ENCODE measurements at regions not wholly inside any gene's neighbourhood (a gene's known extent, or its start where the extent isn't known, plus 50 kb on each side); places are given as distances from the start of the nearest gene placed in this dataset.

- DNase-seq = no peak
- Histone ChIP-seq H4K91ac (ENCODE audit: low read depth, low read length) (no peak overlapping the region), H2BK120ac (ENCODE audit: insufficient read depth, low read length, poor library complexity) (no peak overlapping the region), H4K12ac (ENCODE audit: low read depth, low read length) (no peak overlapping the region), H3K9me3 (ENCODE audit: insufficient read depth, low read depth, low read length) (no peaks in the 10 kb centered on the region), H3K23ac (ENCODE audit: low read length) (no peak overlapping the region), H2AK5ac (ENCODE audit: low read length) (no peak overlapping the region), H3K27me3 (ENCODE audit: insufficient read depth, low read length) (no peaks in the 10 kb centered on the region), H4K8ac (ENCODE audit: low read depth, low read length) (no peak overlapping the region), H3K79me1 (ENCODE audit: low read length) (no peaks in the 10 kb centered on the region), H3K14ac (ENCODE audit: low read length) (no peak overlapping the region), H2BK12ac (ENCODE audit: low read length) (no peak overlapping the region), H2BK5ac (ENCODE audit: low read depth, low read length, poor library complexity) (no peak overlapping the region), H2AFZ (ENCODE audit: insufficient read depth, low read length, poor library complexity) (no peak overlapping the region), H3K4ac (ENCODE audit: low read depth, low read length) (no peak overlapping the region), H3K36me3 (ENCODE audit: control insufficient read depth in 1 of 2, insufficient read depth in 2 of 2, low read length in 2 of 2) (no peaks in the 10 kb centered on the region), H3K9ac (ENCODE audit: low read length) (no peak overlapping the region), H3K4me3 (ENCODE audit: low read depth, low read length) (no peak overlapping the region), H3K4me2 (ENCODE audit: low read length) (no peak overlapping the region), H3K79me2 (ENCODE audit: control insufficient read depth, insufficient read depth, low read length, poor library complexity) (no peaks in the 10 kb centered on the region), H3K27ac (ENCODE audit: low read depth, low read length) (no peak overlapping the region), H3K4me1 (ENCODE audit: control insufficient read depth in 1 of 2, insufficient read depth in 2 of 2, low read length in 2 of 2) (no peaks in the 10 kb centered on the region), H3K18ac (ENCODE audit: low read length) (no peak overlapping the region)
- WGBS (ENCODE audit: extremely low coverage, insufficient coverage, insufficient read length) = no CpG with 5 or more reads among the region's 6 CpGs
Measured at GRCh38 chr20:58127701-58128111, 100.7 kb downstream of the ANKRD60 start.

GRCh38 chr20:58125726-58126125, 102.7 kb downstream of the ANKRD60 start:
- Histone ChIP-seq H3K79me1 (ENCODE audit: low read length) (no peaks in the 10 kb centered on the region), H2AFZ (ENCODE audit: insufficient read depth, low read length, poor library complexity) (no peak overlapping the region), H3K4me1 (ENCODE audit: control insufficient read depth in 1 of 2, insufficient read depth in 2 of 2, low read length in 2 of 2) (no peaks in the 10 kb centered on the region), H4K91ac (ENCODE audit: low read depth, low read length) (no peak overlapping the region), H2AK5ac (ENCODE audit: low read length) (no peak overlapping the region), H3K18ac (ENCODE audit: low read length) (no peak overlapping the region), H2BK120ac (ENCODE audit: insufficient read depth, low read length, poor library complexity) (no peak overlapping the region), H3K27me3 (ENCODE audit: insufficient read depth, low read length) (no peaks in the 10 kb centered on the region), H3K4me3 (ENCODE audit: low read depth, low read length) (no peak overlapping the region), H3K14ac (ENCODE audit: low read length) (no peak overlapping the region), H3K79me2 (ENCODE audit: control insufficient read depth, insufficient read depth, low read length, poor library complexity) (no peaks in the 10 kb centered on the region), H2BK12ac (ENCODE audit: low read length) (no peak overlapping the region), H3K9ac (ENCODE audit: low read length) (no peak overlapping the region), H3K36me3 (ENCODE audit: control insufficient read depth in 1 of 2, insufficient read depth in 2 of 2, low read length in 2 of 2) (no peaks in the 10 kb centered on the region), H3K23ac (ENCODE audit: low read length) (no peak overlapping the region), H3K27ac (ENCODE audit: low read depth, low read length) (no peak overlapping the region), H3K9me3 (ENCODE audit: insufficient read depth, low read depth, low read length) (no peaks in the 10 kb centered on the region), H4K8ac (ENCODE audit: low read depth, low read length) (no peak overlapping the region), H3K4me2 (ENCODE audit: low read length) (no peak overlapping the region), H2BK5ac (ENCODE audit: low read depth, low read length, poor library complexity) (no peak overlapping the region), H3K4ac (ENCODE audit: low read depth, low read length) (no peak overlapping the region), H4K12ac (ENCODE audit: low read depth, low read length) (no peak overlapping the region)
- DNase-seq = no peak

GRCh38 chr20:58117944-58118343, 110.5 kb downstream of the ANKRD60 start:
- Histone ChIP-seq H4K12ac (ENCODE audit: low read depth, low read length) (no peak overlapping the region), H3K14ac (ENCODE audit: low read length) (no peak overlapping the region), H3K4me2 (ENCODE audit: low read length) (no peak overlapping the region), H3K27ac (ENCODE audit: low read depth, low read length) (no peak overlapping the region), H3K4me1 (ENCODE audit: control insufficient read depth in 1 of 2, insufficient read depth in 2 of 2, low read length in 2 of 2) (no peaks in the 10 kb centered on the region), H2BK5ac (ENCODE audit: low read depth, low read length, poor library complexity) (no peak overlapping the region), H2BK120ac (ENCODE audit: insufficient read depth, low read length, poor library complexity) (no peak overlapping the region), H3K4ac (ENCODE audit: low read depth, low read length) (no peak overlapping the region), H4K91ac (ENCODE audit: low read depth, low read length) (no peak overlapping the region), H2AK5ac (ENCODE audit: low read length) (no peak overlapping the region), H2AFZ (ENCODE audit: insufficient read depth, low read length, poor library complexity) (no peak overlapping the region), H3K4me3 (ENCODE audit: low read depth, low read length) (no peak overlapping the region), H3K36me3 (ENCODE audit: control insufficient read depth in 1 of 2, insufficient read depth in 2 of 2, low read length in 2 of 2) (no peaks in the 10 kb centered on the region), H3K23ac (ENCODE audit: low read length) (no peak overlapping the region), H4K8ac (ENCODE audit: low read depth, low read length) (no peak overlapping the region), H3K79me1 (ENCODE audit: low read length) (no peaks in the 10 kb centered on the region), H3K9ac (ENCODE audit: low read length) (no peak overlapping the region), H3K9me3 (ENCODE audit: insufficient read depth, low read depth, low read length) (no peaks in the 10 kb centered on the region), H2BK12ac (ENCODE audit: low read length) (no peak overlapping the region), H3K79me2 (ENCODE audit: control insufficient read depth, insufficient read depth, low read length, poor library complexity) (no peaks in the 10 kb centered on the region), H3K18ac (ENCODE audit: low read length) (no peak overlapping the region), H3K27me3 (ENCODE audit: insufficient read depth, low read length) (no peaks in the 10 kb centered on the region)
- DNase-seq = no peak

- Histone ChIP-seq H2AFZ (ENCODE audit: insufficient read depth, low read length, poor library complexity) (no peak overlapping the region), H4K91ac (ENCODE audit: low read depth, low read length) (no peak overlapping the region), H3K4me1 (ENCODE audit: control insufficient read depth in 1 of 2, insufficient read depth in 2 of 2, low read length in 2 of 2) (no peaks in the 10 kb centered on the region)
Measured at GRCh38 chr20:58116505-58116904, 111.9 kb downstream of the ANKRD60 start.

GRCh38 chr20:58113716-58114115, 114.7 kb downstream of the ANKRD60 start:
- Histone ChIP-seq H4K12ac (ENCODE audit: low read depth, low read length) (no peak overlapping the region), H3K27me3 (ENCODE audit: insufficient read depth, low read length) (no peaks in the 10 kb centered on the region), H3K4ac (ENCODE audit: low read depth, low read length) (no peak overlapping the region), H3K27ac (ENCODE audit: low read depth, low read length) (no peak overlapping the region), H4K91ac (ENCODE audit: low read depth, low read length) (no peak overlapping the region), H2AK5ac (ENCODE audit: low read length) (no peak overlapping the region), H4K8ac (ENCODE audit: low read depth, low read length) (no peak overlapping the region), H3K79me2 (ENCODE audit: control insufficient read depth, insufficient read depth, low read length, poor library complexity) (no peaks in the 10 kb centered on the region), H2AFZ (ENCODE audit: insufficient read depth, low read length, poor library complexity) (no peak overlapping the region), H3K23ac (ENCODE audit: low read length) (no peak overlapping the region), H3K79me1 (ENCODE audit: low read length) (no peaks in the 10 kb centered on the region), H3K14ac (ENCODE audit: low read length) (no peak overlapping the region), H3K9me3 (ENCODE audit: insufficient read depth, low read depth, low read length) (peaks cover 2% of the 10 kb centered on the region), H3K9ac (ENCODE audit: low read length) (no peak overlapping the region), H3K36me3 (ENCODE audit: control insufficient read depth in 1 of 2, insufficient read depth in 2 of 2, low read length in 2 of 2) (no peaks in the 10 kb centered on the region), H2BK12ac (ENCODE audit: low read length) (no peak overlapping the region), H2BK120ac (ENCODE audit: insufficient read depth, low read length, poor library complexity) (no peak overlapping the region), H3K18ac (ENCODE audit: low read length) (no peak overlapping the region), H2BK5ac (ENCODE audit: low read depth, low read length, poor library complexity) (no peak overlapping the region), H3K4me2 (ENCODE audit: low read length) (no peak overlapping the region), H3K4me1 (ENCODE audit: control insufficient read depth in 1 of 2, insufficient read depth in 2 of 2, low read length in 2 of 2) (no peaks in the 10 kb centered on the region), H3K4me3 (ENCODE audit: low read depth, low read length) (no peak overlapping the region)
- WGBS (ENCODE audit: extremely low coverage, insufficient coverage, insufficient read length) = no CpG with 5 or more reads among the region's 10 CpGs
- DNase-seq = no peak

More at GRCh38 chr20:58116505-58116904, 111.9 kb downstream of the ANKRD60 start:
- Histone ChIP-seq H3K4me2 (ENCODE audit: low read length) (no peak overlapping the region), H3K14ac (ENCODE audit: low read length) (no peak overlapping the region), H3K18ac (ENCODE audit: low read length) (no peak overlapping the region), H3K36me3 (ENCODE audit: control insufficient read depth in 1 of 2, insufficient read depth in 2 of 2, low read length in 2 of 2) (no peaks in the 10 kb centered on the region), H3K9me3 (ENCODE audit: insufficient read depth, low read depth, low read length) (no peaks in the 10 kb centered on the region), H2AK5ac (ENCODE audit: low read length) (no peak overlapping the region), H3K27me3 (ENCODE audit: insufficient read depth, low read length) (no peaks in the 10 kb centered on the region), H4K12ac (ENCODE audit: low read depth, low read length) (no peak overlapping the region), H2BK12ac (ENCODE audit: low read length) (no peak overlapping the region), H3K23ac (ENCODE audit: low read length) (no peak overlapping the region), H3K79me1 (ENCODE audit: low read length) (no peaks in the 10 kb centered on the region), H3K9ac (ENCODE audit: low read length) (no peak overlapping the region), H3K79me2 (ENCODE audit: control insufficient read depth, insufficient read depth, low read length, poor library complexity) (no peaks in the 10 kb centered on the region), H3K4ac (ENCODE audit: low read depth, low read length) (no peak overlapping the region), H2BK5ac (ENCODE audit: low read depth, low read length, poor library complexity) (no peak overlapping the region), H3K4me3 (ENCODE audit: low read depth, low read length) (no peak overlapping the region), H2BK120ac (ENCODE audit: insufficient read depth, low read length, poor library complexity) (no peak overlapping the region), H4K8ac (ENCODE audit: low read depth, low read length) (no peak overlapping the region), H3K27ac (ENCODE audit: low read depth, low read length) (no peak overlapping the region)
- no CpG with 5 or more reads among the region's 2 CpGs for WGBS (ENCODE audit: extremely low coverage, insufficient coverage, insufficient read length)
- no peak for DNase-seq
